CD14-positive monocyte (primary cell): ENCODE measurements at regions not wholly inside any gene's neighbourhood (a gene's known extent, or its start where the extent isn't known, plus 50 kb on each side); places are given as distances from the start of the nearest gene placed in this dataset.

Source experiments
- DNase-seq, 3 donors: peaks; one replicate each; pipeline ENCODE4 v3.0.0-alpha.2; 2011 to 2022
- H2AFZ ChIP-seq: 2 replicates; pipeline ENCODE4 v1.6.0; 2012; ENCODE audit warnings: mild to moderate bottlenecking, low read depth, low read length, inconsistent platforms; ENCODE audit not compliant: insufficient read depth, poor library complexity, severe bottlenecking
- H3K27ac ChIP-seq, 2 donors: 1 replicate in 1 of 2; 2 replicates in 1 of 2; pipeline ENCODE4 v1.5.1; 2012 to 2013; ENCODE audit warnings: low read length in 2 of 2, control low read depth in 1 of 2, inconsistent platforms in 1 of 2, low read depth in 1 of 2, mild to moderate bottlenecking in 1 of 2
- H3K27me3 ChIP-seq, 2 donors: one replicate each; pipeline versions ENCODE4 v1.6.0 to v1.6.1; 2011 to 2013; ENCODE audit warnings: low read length in 2 of 2; ENCODE audit not compliant: control insufficient read depth in 2 of 2, insufficient read depth in 2 of 2
- H3K36me3 ChIP-seq, 2 donors: replicated peaks in 1 of 2; 1 replicate in 1 of 2; 2 replicates in 1 of 2; pipeline versions ENCODE4 v1.5.1 to v1.6.1; 2012 to 2013; ENCODE audit warnings: low read length in 2 of 2, control low read depth in 1 of 2, inconsistent platforms in 1 of 2, mild to moderate bottlenecking in 1 of 2; ENCODE audit not compliant: insufficient read depth in 2 of 2, control insufficient read depth in 1 of 2
- H3K4me1 ChIP-seq, 2 donors: 1 replicate in 1 of 2; 2 replicates in 1 of 2; pipeline versions ENCODE4 v1.5.1 to v1.6.1; 2012 to 2013; ENCODE audit warnings: low read length in 2 of 2, control low read depth in 1 of 2, inconsistent platforms in 1 of 2, mild to moderate bottlenecking in 1 of 2, moderate library complexity in 1 of 2; ENCODE audit not compliant: insufficient read depth in 2 of 2, control insufficient read depth in 1 of 2
- H3K4me2 ChIP-seq: replicated peaks from 2 replicates; pipeline ENCODE3; 2012; ENCODE audit warnings: low read length, moderate library complexity, mild to moderate bottlenecking; ENCODE audit not compliant: poor library complexity, severe bottlenecking; ENCODE audit errors: extremely low read depth
- H3K4me3 ChIP-seq, 3 experiments: fragments of 200-600 bp in 1 of 3; sonication (generic) in 1 of 3; replicated peaks in 1 of 3; 1 replicate in 2 of 3; 2 replicates in 1 of 3; pipeline ENCODE4 v1.5.1; 2011 to 2013; ENCODE audit warnings: low read length in 3 of 3, mild to moderate bottlenecking in 3 of 3, control low read depth in 2 of 3, low read depth in 2 of 3, inconsistent platforms in 1 of 3, moderate library complexity in 1 of 3
- H3K79me2 ChIP-seq: 2 replicates; pipeline ENCODE4 v1.6.0; 2012; ENCODE audit warnings: mild to moderate bottlenecking, control low read depth, inconsistent platforms, low read length, moderate library complexity; ENCODE audit not compliant: insufficient read depth
- H3K9ac ChIP-seq: 2 replicates; pipeline ENCODE4 v1.6.0; 2017; ENCODE audit warnings: low read length, mild to moderate bottlenecking; ENCODE audit not compliant: insufficient read depth, poor library complexity, severe bottlenecking
- H3K9me3 ChIP-seq, 2 donors: replicated peaks in 1 of 2; 1 replicate in 1 of 2; 2 replicates in 1 of 2; pipeline versions ENCODE4 v1.5.1 to v1.6.1; 2012 to 2013; ENCODE audit warnings: low read length in 2 of 2, control low read depth in 1 of 2; ENCODE audit not compliant: control insufficient read depth in 1 of 2, insufficient read depth in 1 of 2
- H4K20me1 ChIP-seq: 2 replicates; pipeline ENCODE4 v1.6.0; 2012; ENCODE audit warnings: mild to moderate bottlenecking, low read length, control low read depth, moderate library complexity; ENCODE audit not compliant: insufficient read depth
- H3K27ac Mint-ChIP-seq, 7 donors: one replicate each; pipeline ENCODE4 v1.8.0; 2020; ENCODE audit warnings: mild to moderate bottlenecking in 7 of 7, mixed read lengths in 7 of 7, moderate library complexity in 6 of 7, inconsistent platforms in 2 of 7
- H3K27me3 Mint-ChIP-seq, 3 donors: one replicate each; pipeline ENCODE4 v1.8.0; 2021 to 2022; ENCODE audit warnings: low read depth in 3 of 3, mild to moderate bottlenecking in 3 of 3, mixed read lengths in 3 of 3, moderate library complexity in 3 of 3, inconsistent platforms in 1 of 3
- H3K36me3 Mint-ChIP-seq, 2 donors: one replicate each; pipeline ENCODE4 v1.8.0; 2020; ENCODE audit warnings: mixed read lengths in 2 of 2, inconsistent platforms in 1 of 2, mild to moderate bottlenecking in 1 of 2
- H3K4me1 Mint-ChIP-seq: one replicate; pipeline ENCODE4 v1.8.0; 2020; ENCODE audit warnings: mild to moderate bottlenecking, mixed read lengths
- H3K4me3 Mint-ChIP-seq, 2 donors: one replicate each; pipeline ENCODE4 v1.8.0; 2020; ENCODE audit warnings: mild to moderate bottlenecking in 2 of 2, mixed read lengths in 2 of 2, moderate library complexity in 1 of 2
- H3K9me3 Mint-ChIP-seq, 7 donors: one replicate each; pipeline ENCODE4 v1.8.0; 2020 to 2022; ENCODE audit warnings: mixed read lengths in 7 of 7, mild to moderate bottlenecking in 6 of 7, moderate library complexity in 6 of 7, inconsistent platforms in 2 of 7
- WGBS: methylation state at CpG from one replicate; pipeline ENCODE4 v1.1.5; 2013; ENCODE audit warnings: missing lambda C conversion rate; ENCODE audit not compliant: insufficient coverage; 5-methylcytosine and 5-hydroxymethylcytosine counted together
- intact Hi-C, 2 donors: fragments of 100-400 bp; cut with micrococcal nuclease; formaldehyde crosslinking; loops; one replicate each; pipeline versions ENCODE4 v1.15.0 to v1.15.1; 2023
- TF ChIP-seq, protein P1 (sequence below): fragments of 200-600 bp; IDR thresholded peaks from one replicate; pipeline ENCODE4 v1.8.0; 2022; ENCODE audit warnings: antibody characterized with exemption, mild to moderate bottlenecking

DNA sequence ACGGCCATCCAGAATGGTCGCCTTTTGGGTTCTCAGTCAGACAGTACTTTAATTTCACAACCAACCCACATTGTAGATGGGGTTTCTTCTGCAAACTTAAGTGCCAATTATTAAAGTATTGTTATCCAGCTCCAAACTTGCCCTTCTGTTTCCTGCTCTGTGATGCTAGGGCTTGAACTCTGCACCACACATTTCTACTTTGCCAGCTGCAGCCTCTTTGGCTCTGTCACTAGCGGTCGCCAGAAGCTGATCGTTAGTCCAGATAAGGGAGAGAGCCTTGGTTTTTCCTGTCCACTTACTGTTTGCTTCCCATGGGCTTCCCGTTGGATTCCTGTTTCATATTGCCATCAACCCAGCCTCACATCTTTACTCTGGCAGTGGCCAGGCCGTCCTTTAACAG lies 196.6 kb downstream of the ASB9 start:
- Histone ChIP-seq H3K4me2 (no peak overlapping the region), H3K4me1 (no peaks in the 10 kb centered on the region), H3K27ac (no peak overlapping the region), H3K9ac (no peak overlapping the region), H3K4me3 (no peak overlapping the region), H3K79me2 (no peaks in the 10 kb centered on the region), H3K36me3 (no peaks in the 10 kb centered on the region), H3K27me3 (no peaks in the 10 kb centered on the region), H4K20me1 (no peaks in the 10 kb centered on the region), H3K9me3 (no peaks in the 10 kb centered on the region), H2AFZ (no peak overlapping the region)
- H3K9me3 Mint-ChIP-seq, result peaks cover 0 to 1% (median 0%) of the 10 kb centered on the region in 7 donors
- intact Hi-C loops, result no loop called here
- H3K36me3 Mint-ChIP-seq, result no peaks in the 10 kb centered on the region
- H3K4me1 Mint-ChIP-seq, result no peaks in the 10 kb centered on the region
- DNase-seq, result no peak
- TF ChIP-seq, protein P1, sequence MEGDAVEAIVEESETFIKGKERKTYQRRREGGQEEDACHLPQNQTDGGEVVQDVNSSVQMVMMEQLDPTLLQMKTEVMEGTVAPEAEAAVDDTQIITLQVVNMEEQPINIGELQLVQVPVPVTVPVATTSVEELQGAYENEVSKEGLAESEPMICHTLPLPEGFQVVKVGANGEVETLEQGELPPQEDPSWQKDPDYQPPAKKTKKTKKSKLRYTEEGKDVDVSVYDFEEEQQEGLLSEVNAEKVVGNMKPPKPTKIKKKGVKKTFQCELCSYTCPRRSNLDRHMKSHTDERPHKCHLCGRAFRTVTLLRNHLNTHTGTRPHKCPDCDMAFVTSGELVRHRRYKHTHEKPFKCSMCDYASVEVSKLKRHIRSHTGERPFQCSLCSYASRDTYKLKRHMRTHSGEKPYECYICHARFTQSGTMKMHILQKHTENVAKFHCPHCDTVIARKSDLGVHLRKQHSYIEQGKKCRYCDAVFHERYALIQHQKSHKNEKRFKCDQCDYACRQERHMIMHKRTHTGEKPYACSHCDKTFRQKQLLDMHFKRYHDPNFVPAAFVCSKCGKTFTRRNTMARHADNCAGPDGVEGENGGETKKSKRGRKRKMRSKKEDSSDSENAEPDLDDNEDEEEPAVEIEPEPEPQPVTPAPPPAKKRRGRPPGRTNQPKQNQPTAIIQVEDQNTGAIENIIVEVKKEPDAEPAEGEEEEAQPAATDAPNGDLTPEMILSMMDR, result no peak
- H3K4me3 Mint-ChIP-seq, result no peak overlapping the region
- peak overlapping the region in 1 of 7 donors; percentile 67 for H3K27ac Mint-ChIP-seq
- WGBS, result no CpG with 5 or more reads among the region's 7 CpGs
- peaks cover 0 to 4% (median 1%) of the 10 kb centered on the region in 3 donors for H3K27me3 Mint-ChIP-seq

DNA sequence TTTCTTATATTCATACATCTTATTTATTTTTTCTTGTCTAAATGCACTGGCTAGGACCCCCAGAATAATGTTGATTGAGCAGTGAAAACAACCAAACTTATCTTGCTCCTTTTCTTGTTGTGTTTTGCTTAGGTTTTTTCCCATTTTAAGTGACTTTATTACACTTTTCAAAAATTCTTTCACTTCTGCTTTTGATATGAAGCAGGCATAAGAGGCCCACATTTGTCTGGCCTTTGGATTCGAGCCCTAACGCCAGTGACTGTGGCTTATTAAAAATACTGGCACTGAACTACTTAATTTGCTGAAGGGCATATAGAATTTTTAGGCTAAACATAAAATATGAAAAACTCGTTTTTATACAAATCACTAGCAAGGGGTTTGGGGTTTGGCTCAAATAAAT lies 197.0 kb downstream of the ASB9 start:
- Mint-ChIP-seq H3K4me1 (no peaks in the 10 kb centered on the region), H3K4me3 (no peak overlapping the region)
- DNase-seq, result no peak

More for the DNA sequence above, 197.0 kb downstream of the ASB9 start:
- WGBS, result no CpG with 5 or more reads among the region's 3 CpGs
- Histone ChIP-seq H3K27me3 (no peaks in the 10 kb centered on the region), H2AFZ (no peak overlapping the region), H3K27ac (no peak overlapping the region), H3K4me1 (no peaks in the 10 kb centered on the region), H4K20me1 (no peaks in the 10 kb centered on the region), H3K4me2 (no peak overlapping the region), H3K9me3 (no peaks in the 10 kb centered on the region), H3K9ac (no peak overlapping the region), H3K4me3 (no peak overlapping the region), H3K79me2 (no peaks in the 10 kb centered on the region), H3K36me3 (no peaks in the 10 kb centered on the region)
- TF ChIP-seq, protein P1, result no peak
- no peak overlapping the region for H3K27ac Mint-ChIP-seq
- peaks cover 0 to 4% (median 1%) of the 10 kb centered on the region in 3 donors for H3K27me3 Mint-ChIP-seq
- peaks cover 0 to 1% (median 0%) of the 10 kb centered on the region in 7 donors for H3K9me3 Mint-ChIP-seq
- intact Hi-C loops, result no loop called here
- no peaks in the 10 kb centered on the region for H3K36me3 Mint-ChIP-seq
